SJSA1 (cell line): ENCODE measurements at regions not wholly inside any gene's neighbourhood (a gene's known extent, or its start where the extent isn't known, plus 50 kb on each side); places are given as distances from the start of the nearest gene placed in this dataset.
"Not testable (repeated sequence)": the region's sequence is repeated elsewhere in the genome, so short reads cannot be mapped to it uniquely, and the experiment has no call there.

ENCODE experiments used
- DNase-seq, 2 experiments: peaks; one replicate each; pipeline ENCODE4 v3.0.0-alpha.2; 2015 to 2020; ENCODE audit warnings: low spot score in 2 of 2, low read depth in 1 of 2
- H3K27ac ChIP-seq: fragments of 250-450 bp; sonication (Bioruptor Pico); 2 replicates; pipeline ENCODE4 v1.5.1; 2020; ENCODE audit warnings: mild to moderate bottlenecking, moderate library complexity
- H3K27me3 ChIP-seq: fragments of 250-450 bp; sonication (Bioruptor Pico); replicated peaks from 2 replicates; pipeline ENCODE4 v1.5.1; 2020; ENCODE audit warnings: mild to moderate bottlenecking, moderate library complexity
- H3K36me3 ChIP-seq: fragments of 250-450 bp; sonication (Bioruptor Pico); 2 replicates; pipeline ENCODE4 v1.5.1; 2020; ENCODE audit warnings: mild to moderate bottlenecking
- H3K4me1 ChIP-seq: fragments of 250-450 bp; sonication (Bioruptor Pico); replicated peaks from 2 replicates; pipeline ENCODE4 v1.6.1; 2021; ENCODE audit warnings: mild to moderate bottlenecking
- H3K4me3 ChIP-seq: fragments of 250-450 bp; sonication (Bioruptor Pico); 2 replicates; pipeline ENCODE4 v1.5.1; 2020; ENCODE audit warnings: mild to moderate bottlenecking
- H3K9me3 ChIP-seq: fragments of 250-450 bp; sonication (Bioruptor Pico); replicated peaks from 2 replicates; pipeline ENCODE4 v1.5.1; 2020; ENCODE audit warnings: mild to moderate bottlenecking

- no peak for DNase-seq
- no peaks in the 10 kb centered on the region for H3K27me3 ChIP-seq
- H3K36me3 ChIP-seq, result no peaks in the 10 kb centered on the region
- no peaks in the 10 kb centered on the region for H3K4me1 ChIP-seq
- H3K9me3 ChIP-seq, result no peaks in the 10 kb centered on the region
- H3K27ac ChIP-seq, result no peak overlapping the region
- H3K4me3 ChIP-seq, result no peak overlapping the region
Measured at GRCh38 chr10:37442882-37443281, 317.5 kb downstream of the ANKRD30A start.

- H3K4me1 ChIP-seq, DNase-seq, H3K36me3 ChIP-seq, H3K9me3 ChIP-seq, H3K4me3 ChIP-seq, H3K27ac ChIP-seq, H3K27me3 ChIP-seq: not testable (repeated sequence)
Measured at GRCh38 chr10:37441224-37441623, 315.8 kb downstream of the ANKRD30A start.

GRCh38 chr10:37439826-37440225 lies 314.4 kb downstream of the ANKRD30A start:
- Histone ChIP-seq H3K4me1 (no peaks in the 10 kb centered on the region), H3K27ac (no peak overlapping the region), H3K36me3 (no peaks in the 10 kb centered on the region), H3K27me3 (no peaks in the 10 kb centered on the region), H3K4me3 (no peak overlapping the region), H3K9me3 (no peaks in the 10 kb centered on the region)
- DNase-seq, result no peak

- no peak overlapping the region for H3K27ac ChIP-seq
- no peaks in the 10 kb centered on the region for H3K27me3 ChIP-seq
- H3K36me3 ChIP-seq, result no peaks in the 10 kb centered on the region
- H3K4me1 ChIP-seq, result no peaks in the 10 kb centered on the region
- no peaks in the 10 kb centered on the region for H3K9me3 ChIP-seq
- H3K4me3 ChIP-seq, result no peak overlapping the region
- no peak for DNase-seq
Measured at GRCh38 chr10:37436357-37436756, 311.0 kb downstream of the ANKRD30A start.

GRCh38 chr10:37434091-37434490 lies 308.7 kb downstream of the ANKRD30A start:
- Histone ChIP-seq H3K4me1 (no peaks in the 10 kb centered on the region), H3K36me3 (no peaks in the 10 kb centered on the region), H3K27me3 (no peaks in the 10 kb centered on the region), H3K9me3 (no peaks in the 10 kb centered on the region), H3K4me3 (no peak overlapping the region), H3K27ac (no peak overlapping the region)
- peak in 1 of 2 experiments; percentile 34 for DNase-seq
